ENCODE measurements at regions not wholly inside any gene's neighbourhood (a gene's known extent, or its start where the extent isn't known, plus 50 kb on each side); places are given as distances from the start of the nearest gene placed in this dataset.

- DNase-seq (ENCODE audit: low spot score), result no peak
Observed at GRCh38 chr2:16409849-16410248, 255.8 kb downstream of the CYRIA start.

GRCh38 chr2:16409006-16409390 is 256.6 kb downstream of the CYRIA start:
- DNase-seq (ENCODE audit: low spot score), result no peak

GRCh38 chr2:16408331-16409005 is 257.2 kb downstream of the CYRIA start:
- DNase-seq (ENCODE audit: low spot score), result no peak

GRCh38 chr2:16407358-16407757 is 258.3 kb downstream of the CYRIA start:
- DNase-seq (ENCODE audit: low spot score), result no peak

- no peak for DNase-seq (ENCODE audit: low spot score)
Observed at GRCh38 chr2:16406496-16407289, 258.9 kb downstream of the CYRIA start.

- DNase-seq (ENCODE audit: low spot score), result no peak
Observed at GRCh38 chr2:16405551-16405950, 260.1 kb downstream of the CYRIA start.

GRCh38 chr2:16404551-16405300 is 260.9 kb downstream of the CYRIA start:
- DNase-seq (ENCODE audit: low spot score), result no peak

- DNase-seq (ENCODE audit: low spot score), result no peak
Observed at GRCh38 chr2:16404146-16404545, 261.5 kb downstream of the CYRIA start.

GRCh38 chr2:16402891-16403290 is 262.7 kb downstream of the CYRIA start:
- DNase-seq (ENCODE audit: low spot score), result no peak

- DNase-seq (ENCODE audit: low spot score), result no peak
Observed at GRCh38 chr2:16401761-16402300, 263.8 kb downstream of the CYRIA start.

GRCh38 chr2:16400127-16400623 is 265.5 kb downstream of the CYRIA start:
- DNase-seq (ENCODE audit: low spot score), result peak; percentile 56

GRCh38 chr2:16398486-16399043 is 267.1 kb downstream of the CYRIA start:
- no peak for DNase-seq (ENCODE audit: low spot score)

- no peak for DNase-seq (ENCODE audit: low spot score)
Observed at GRCh38 chr2:16397681-16398475, 267.8 kb downstream of the CYRIA start.

- no peak for DNase-seq (ENCODE audit: low spot score)
Observed at GRCh38 chr2:16396986-16397385, 268.6 kb downstream of the CYRIA start.

GRCh38 chr2:16396171-16396570 is 269.5 kb downstream of the CYRIA start:
- no peak for DNase-seq (ENCODE audit: low spot score)

GRCh38 chr2:16395601-16396000 is 270.0 kb downstream of the CYRIA start:
- DNase-seq (ENCODE audit: low spot score), result no peak

- no peak for DNase-seq (ENCODE audit: low spot score)
Observed at GRCh38 chr2:16394986-16395550, 270.6 kb downstream of the CYRIA start.

GRCh38 chr2:16394072-16394985 is 271.3 kb downstream of the CYRIA start:
- peak; percentile 23 for DNase-seq (ENCODE audit: low spot score)

- DNase-seq (ENCODE audit: low spot score), result no peak
Observed at GRCh38 chr2:16393500-16394071, 272.0 kb downstream of the CYRIA start.

Data from HuH-7 (cell line).